OCI-LY1 (cell line): ENCODE measurements at regions not wholly inside any gene's neighbourhood (a gene's known extent, or its start where the extent isn't known, plus 50 kb on each side); places are given as distances from the start of the nearest gene placed in this dataset.

Source experiments
- H2AFZ ChIP-seq: fragments of 200-600 bp; sonication (generic), shearing (Covaris generic); 2 replicates; pipeline ENCODE4 v1.6.0; 2014; ENCODE audit warnings: antibody characterized with exemption, mild to moderate bottlenecking, low read length
- H3F3A ChIP-seq: fragments of 200-600 bp; sonication (generic), shearing (Covaris generic); 2 replicates; pipeline ENCODE4 v1.6.0; 2014; ENCODE audit warnings: mild to moderate bottlenecking, antibody characterized with exemption, low read length, moderate library complexity; ENCODE audit not compliant: insufficient read depth
- H3K27ac ChIP-seq: fragments of 200-600 bp; sonication (generic); 2 replicates; pipeline ENCODE4 v1.5.1; 2014; ENCODE audit warnings: low read length, mixed run types, mild to moderate bottlenecking, low read depth; ENCODE audit not compliant: poor library complexity, severe bottlenecking
- H3K27me3 ChIP-seq: fragments of 200-600 bp; sonication (generic); 2 replicates; pipeline ENCODE4 v1.6.0; 2014; ENCODE audit warnings: antibody characterized with exemption, mild to moderate bottlenecking, low read length, moderate library complexity; ENCODE audit not compliant: insufficient read depth
- H3K36me3 ChIP-seq: fragments of 200-600 bp; sonication (generic); 2 replicates; pipeline ENCODE4 v1.6.1; 2014; ENCODE audit warnings: mild to moderate bottlenecking, antibody characterized with exemption, low read length, moderate library complexity, mixed read lengths; ENCODE audit not compliant: insufficient read depth
- H3K4me1 ChIP-seq: fragments of 200-600 bp; sonication (generic); 2 replicates; pipeline ENCODE4 v1.5.1; 2014; ENCODE audit warnings: mild to moderate bottlenecking, low read length, moderate library complexity; ENCODE audit not compliant: insufficient read depth, severe bottlenecking
- H3K4me2 ChIP-seq: fragments of 200-600 bp; sonication (generic), shearing (Covaris generic); 2 replicates; pipeline ENCODE4 v1.6.1; 2014; ENCODE audit warnings: low read length
- H3K4me3 ChIP-seq: fragments of 200-600 bp; sonication (generic); 2 replicates; pipeline ENCODE4 v1.5.1; 2014; ENCODE audit warnings: low read length, low read depth, mild to moderate bottlenecking, mixed read lengths; ENCODE audit not compliant: poor library complexity, severe bottlenecking
- H3K79me2 ChIP-seq: fragments of 200-600 bp; shearing (Covaris generic); 2 replicates; pipeline ENCODE4 v1.6.1; 2016; ENCODE audit warnings: mixed run types, low read length, mixed read lengths; ENCODE audit not compliant: insufficient read depth
- H3K9ac ChIP-seq: fragments of 200-600 bp; sonication (generic), shearing (Covaris generic); 2 replicates; pipeline ENCODE4 v1.6.1; 2014; ENCODE audit warnings: mild to moderate bottlenecking, low read length, mixed read lengths
- H3K9me2 ChIP-seq: fragments of 200-600 bp; sonication (generic), shearing (Covaris generic); 2 replicates; pipeline ENCODE4 v1.6.1; 2014; ENCODE audit warnings: low read depth, mild to moderate bottlenecking, low read length, mixed read lengths
- H3K9me3 ChIP-seq: fragments of 200-600 bp; shearing (Covaris generic); 2 replicates; pipeline ENCODE4 v1.6.1; 2014; ENCODE audit warnings: low read length, mixed read lengths
- H4K20me1 ChIP-seq: fragments of 200-600 bp; sonication (generic), shearing (Covaris generic); 2 replicates; pipeline ENCODE4 v1.6.0; 2016; ENCODE audit warnings: mild to moderate bottlenecking, low read length; ENCODE audit not compliant: insufficient read depth
- EZH2 ChIP-seq: fragments of 200-600 bp; sonication (generic), shearing (Covaris generic); IDR thresholded peaks from 2 replicates; pipeline ENCODE4 v1.8.0; 2017; ENCODE audit warnings: borderline replicate concordance, mixed run types, mild to moderate bottlenecking, antibody characterized with exemption, low read length, moderate library complexity, mixed read lengths
- TF ChIP-seq, protein P1 (sequence below): fragments of 200-600 bp; sonication (generic), shearing (Covaris generic); IDR thresholded peaks from 2 replicates; pipeline ENCODE4 v1.5.1; 2017; ENCODE audit warnings: mild to moderate bottlenecking, antibody characterized with exemption, low read length, moderate library complexity, mixed read lengths

DNA sequence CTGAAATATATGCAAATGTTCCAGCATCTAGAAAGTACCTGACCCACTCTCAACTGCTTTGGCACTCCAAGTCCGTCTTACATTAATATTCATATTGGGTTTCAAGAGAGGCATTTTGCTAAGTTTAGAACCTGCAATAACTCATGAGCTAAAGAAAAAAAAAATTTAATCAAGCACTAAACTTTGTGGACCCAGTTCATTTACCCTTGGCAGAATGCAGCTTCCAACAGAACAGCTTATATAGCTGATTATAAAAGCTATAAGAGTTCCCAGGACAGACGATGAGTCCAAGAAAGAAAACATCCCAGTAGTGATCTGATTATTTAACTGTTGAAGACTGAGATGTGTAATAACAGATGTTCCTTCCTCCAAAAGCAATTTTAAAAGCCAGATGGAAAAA is 592.0 kb downstream of the KCNH5 start:
- Histone ChIP-seq H4K20me1 (no peaks in the 10 kb centered on the region), H3K9me2 (no peaks in the 10 kb centered on the region), H3K27ac (no peak overlapping the region), H3K4me2 (no peak overlapping the region), H3K4me1 (no peaks in the 10 kb centered on the region), H3K36me3 (no peaks in the 10 kb centered on the region), H3K79me2 (no peaks in the 10 kb centered on the region), H3K9me3 (no peaks in the 10 kb centered on the region; the same call in 1 of the 2 replicates), H3K27me3 (no peaks in the 10 kb centered on the region; the same call in 1 of the 2 replicates), H3K9ac (no peak overlapping the region), H2AFZ (no peak overlapping the region), H3F3A (no peaks in the 10 kb centered on the region), H3K4me3 (no peak overlapping the region)
- TF ChIP-seq, protein P1, sequence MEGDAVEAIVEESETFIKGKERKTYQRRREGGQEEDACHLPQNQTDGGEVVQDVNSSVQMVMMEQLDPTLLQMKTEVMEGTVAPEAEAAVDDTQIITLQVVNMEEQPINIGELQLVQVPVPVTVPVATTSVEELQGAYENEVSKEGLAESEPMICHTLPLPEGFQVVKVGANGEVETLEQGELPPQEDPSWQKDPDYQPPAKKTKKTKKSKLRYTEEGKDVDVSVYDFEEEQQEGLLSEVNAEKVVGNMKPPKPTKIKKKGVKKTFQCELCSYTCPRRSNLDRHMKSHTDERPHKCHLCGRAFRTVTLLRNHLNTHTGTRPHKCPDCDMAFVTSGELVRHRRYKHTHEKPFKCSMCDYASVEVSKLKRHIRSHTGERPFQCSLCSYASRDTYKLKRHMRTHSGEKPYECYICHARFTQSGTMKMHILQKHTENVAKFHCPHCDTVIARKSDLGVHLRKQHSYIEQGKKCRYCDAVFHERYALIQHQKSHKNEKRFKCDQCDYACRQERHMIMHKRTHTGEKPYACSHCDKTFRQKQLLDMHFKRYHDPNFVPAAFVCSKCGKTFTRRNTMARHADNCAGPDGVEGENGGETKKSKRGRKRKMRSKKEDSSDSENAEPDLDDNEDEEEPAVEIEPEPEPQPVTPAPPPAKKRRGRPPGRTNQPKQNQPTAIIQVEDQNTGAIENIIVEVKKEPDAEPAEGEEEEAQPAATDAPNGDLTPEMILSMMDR: no peak
- TF ChIP-seq EZH2: no peak

DNA sequence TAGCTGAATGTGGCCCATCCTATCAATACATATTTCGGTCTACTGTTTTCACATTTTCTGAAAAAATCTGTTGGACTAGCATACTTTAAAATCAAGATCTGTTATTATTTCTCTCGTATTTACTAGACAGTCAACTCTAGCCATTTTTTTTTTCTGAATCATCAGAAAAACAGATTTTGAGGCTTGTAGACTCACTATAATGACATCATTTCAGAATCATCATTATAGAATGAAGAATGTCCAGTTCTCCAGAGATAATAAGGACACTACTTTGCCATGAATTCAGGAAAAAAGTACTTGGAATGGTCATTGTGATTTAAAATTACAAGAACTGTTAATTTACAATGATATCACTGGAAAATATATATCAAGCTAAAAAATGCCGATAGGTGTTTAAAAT is 589.8 kb downstream of the KCNH5 start:
- Histone ChIP-seq H3K4me1 (no peaks in the 10 kb centered on the region), H3K4me3 (no peak overlapping the region), H4K20me1 (no peaks in the 10 kb centered on the region), H3K4me2 (no peak overlapping the region), H3K9me2 (no peaks in the 10 kb centered on the region), H3K27me3 (no peaks in the 10 kb centered on the region; the same call in 1 of the 2 replicates), H3F3A (no peaks in the 10 kb centered on the region), H3K9ac (no peak overlapping the region), H3K79me2 (no peaks in the 10 kb centered on the region), H3K9me3 (no peaks in the 10 kb centered on the region; the same call in 1 of the 2 replicates), H3K27ac (no peak overlapping the region), H3K36me3 (no peaks in the 10 kb centered on the region), H2AFZ (no peak overlapping the region)
- TF ChIP-seq EZH2: no peak
- TF ChIP-seq, protein P1: no peak

DNA sequence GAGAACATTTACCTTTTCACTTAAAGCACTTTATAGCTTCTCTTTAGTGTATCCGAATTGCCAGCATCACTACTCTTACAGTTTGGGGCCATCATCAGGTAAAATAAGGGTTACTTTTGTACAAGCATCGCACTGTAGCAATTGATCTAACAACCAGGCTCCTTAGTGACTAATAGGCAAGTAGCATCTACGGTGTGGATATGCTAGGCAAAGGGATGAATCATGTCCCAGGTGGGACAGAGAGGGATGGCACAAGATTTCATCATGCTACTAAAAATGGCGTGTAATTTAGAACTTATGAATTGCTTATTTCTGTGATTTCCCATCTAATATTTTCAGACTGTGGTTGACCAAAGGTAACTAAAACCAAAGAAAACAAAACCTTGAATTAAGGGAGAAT is 582.3 kb downstream of the KCNH5 start:
- Histone ChIP-seq H3F3A (no peaks in the 10 kb centered on the region), H3K27ac (no peak overlapping the region), H4K20me1 (no peaks in the 10 kb centered on the region), H3K9me3 (no peaks in the 10 kb centered on the region), H3K27me3 (no peaks in the 10 kb centered on the region), H2AFZ (no peak overlapping the region), H3K79me2 (no peaks in the 10 kb centered on the region), H3K4me2 (no peak overlapping the region), H3K9me2 (no peaks in the 10 kb centered on the region), H3K36me3 (no peaks in the 10 kb centered on the region), H3K4me1 (no peaks in the 10 kb centered on the region), H3K9ac (no peak overlapping the region), H3K4me3 (no peak overlapping the region)
- no peak for TF ChIP-seq EZH2
- TF ChIP-seq, protein P1: no peak
